Thoracic aorta (tissue), 2 donors: ENCODE measurements at regions not wholly inside any gene's neighbourhood (a gene's known extent, or its start where the extent isn't known, plus 50 kb on each side); places are given as distances from the start of the nearest gene placed in this dataset.

ENCODE experiments used
- ATAC-seq: fragments of 150-250 bp; one replicate; pipeline ENCODE4 v1.8.0; 2017; ENCODE audit warnings: low read depth; ENCODE audit not compliant: insufficient number of reproducible peaks, low FRiP score
- DNase-seq: peaks from one replicate; pipeline ENCODE4 v3.0.0-alpha.2; 2020; ENCODE audit warnings: low spot score
- H3K27ac ChIP-seq, 2 donors: fragments of 200-600 bp; sonication (generic); 1 replicate in 1 of 2; 2 replicates in 1 of 2; pipeline ENCODE4 v1.5.1; 2016; ENCODE audit warnings: mild to moderate bottlenecking in 2 of 2, moderate library complexity in 2 of 2
- H3K27me3 ChIP-seq: fragments of 200-600 bp; sonication (generic); replicated peaks from 2 replicates; pipeline ENCODE4 v1.6.0; 2016; ENCODE audit warnings: mild to moderate bottlenecking; ENCODE audit not compliant: insufficient read depth
- H3K36me3 ChIP-seq: fragments of 200-600 bp; sonication (generic); one replicate; pipeline ENCODE4 v1.5.1; 2016
- H3K4me1 ChIP-seq, 2 donors: fragments of 200-600 bp; sonication (generic); 1 replicate in 1 of 2; 2 replicates in 1 of 2; pipeline versions ENCODE4 v1.5.1 to v1.6.0; 2016; ENCODE audit warnings: low read depth in 2 of 2, mild to moderate bottlenecking in 1 of 2; ENCODE audit not compliant: control insufficient read depth in 1 of 2
- H3K4me3 ChIP-seq: fragments of 200-600 bp; sonication (generic); 2 replicates; pipeline ENCODE4 v1.5.1; 2016; ENCODE audit warnings: mild to moderate bottlenecking
- H3K9me3 ChIP-seq: fragments of 200-600 bp; sonication (generic); 2 replicates; pipeline ENCODE4 v1.5.1; 2016
- TF ChIP-seq, protein P1 (sequence below): fragments of 200-600 bp; sonication (generic); IDR thresholded peaks from one replicate; pipeline ENCODE4 v1.5.1; 2019; ENCODE audit warnings: antibody characterized with exemption

DNA sequence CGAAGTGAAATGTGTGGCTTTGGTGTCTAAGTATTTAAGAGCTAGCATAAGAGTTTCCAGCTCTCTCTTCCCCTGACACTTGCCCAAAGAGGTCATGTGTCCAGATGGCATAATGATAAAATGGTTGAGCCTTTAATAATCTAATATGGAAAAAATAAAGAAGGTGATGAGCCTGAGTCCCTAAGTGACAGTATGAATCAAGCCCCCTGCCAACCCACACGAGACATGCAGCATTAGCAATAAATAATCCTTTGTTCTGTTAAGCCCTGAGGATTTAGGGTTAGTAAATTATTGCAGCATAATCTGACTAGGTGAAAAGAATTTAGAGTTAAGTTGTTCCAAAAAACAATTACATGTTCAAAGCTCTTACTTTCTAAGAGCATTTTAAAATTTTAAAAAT, 217.2 kb upstream of the CCDC150 start:
- ATAC-seq (no peak), DNase-seq (no peak)
- H3K4me3 ChIP-seq: no peak overlapping the region
- no peaks in the 10 kb centered on the region for H3K27me3 ChIP-seq
- no peaks in the 10 kb centered on the region for H3K4me1 ChIP-seq
- TF ChIP-seq, protein P1, sequence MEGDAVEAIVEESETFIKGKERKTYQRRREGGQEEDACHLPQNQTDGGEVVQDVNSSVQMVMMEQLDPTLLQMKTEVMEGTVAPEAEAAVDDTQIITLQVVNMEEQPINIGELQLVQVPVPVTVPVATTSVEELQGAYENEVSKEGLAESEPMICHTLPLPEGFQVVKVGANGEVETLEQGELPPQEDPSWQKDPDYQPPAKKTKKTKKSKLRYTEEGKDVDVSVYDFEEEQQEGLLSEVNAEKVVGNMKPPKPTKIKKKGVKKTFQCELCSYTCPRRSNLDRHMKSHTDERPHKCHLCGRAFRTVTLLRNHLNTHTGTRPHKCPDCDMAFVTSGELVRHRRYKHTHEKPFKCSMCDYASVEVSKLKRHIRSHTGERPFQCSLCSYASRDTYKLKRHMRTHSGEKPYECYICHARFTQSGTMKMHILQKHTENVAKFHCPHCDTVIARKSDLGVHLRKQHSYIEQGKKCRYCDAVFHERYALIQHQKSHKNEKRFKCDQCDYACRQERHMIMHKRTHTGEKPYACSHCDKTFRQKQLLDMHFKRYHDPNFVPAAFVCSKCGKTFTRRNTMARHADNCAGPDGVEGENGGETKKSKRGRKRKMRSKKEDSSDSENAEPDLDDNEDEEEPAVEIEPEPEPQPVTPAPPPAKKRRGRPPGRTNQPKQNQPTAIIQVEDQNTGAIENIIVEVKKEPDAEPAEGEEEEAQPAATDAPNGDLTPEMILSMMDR: no peak
- H3K27ac ChIP-seq: no peak overlapping the region
- H3K36me3 ChIP-seq: no peaks in the 10 kb centered on the region
- no peaks in the 10 kb centered on the region for H3K9me3 ChIP-seq

GRCh38 chr2:196426122-196426521, 213.4 kb upstream of the CCDC150 start:
- Histone ChIP-seq H3K4me1 (no peaks in the 10 kb centered on the region), H3K27ac (no peak overlapping the region), H3K27me3 (no peaks in the 10 kb centered on the region), H3K36me3 (no peaks in the 10 kb centered on the region), H3K4me3 (no peak overlapping the region), H3K9me3 (no peaks in the 10 kb centered on the region)
- ATAC-seq (no peak), DNase-seq (no peak)
- TF ChIP-seq, protein P1: no peak

DNA sequence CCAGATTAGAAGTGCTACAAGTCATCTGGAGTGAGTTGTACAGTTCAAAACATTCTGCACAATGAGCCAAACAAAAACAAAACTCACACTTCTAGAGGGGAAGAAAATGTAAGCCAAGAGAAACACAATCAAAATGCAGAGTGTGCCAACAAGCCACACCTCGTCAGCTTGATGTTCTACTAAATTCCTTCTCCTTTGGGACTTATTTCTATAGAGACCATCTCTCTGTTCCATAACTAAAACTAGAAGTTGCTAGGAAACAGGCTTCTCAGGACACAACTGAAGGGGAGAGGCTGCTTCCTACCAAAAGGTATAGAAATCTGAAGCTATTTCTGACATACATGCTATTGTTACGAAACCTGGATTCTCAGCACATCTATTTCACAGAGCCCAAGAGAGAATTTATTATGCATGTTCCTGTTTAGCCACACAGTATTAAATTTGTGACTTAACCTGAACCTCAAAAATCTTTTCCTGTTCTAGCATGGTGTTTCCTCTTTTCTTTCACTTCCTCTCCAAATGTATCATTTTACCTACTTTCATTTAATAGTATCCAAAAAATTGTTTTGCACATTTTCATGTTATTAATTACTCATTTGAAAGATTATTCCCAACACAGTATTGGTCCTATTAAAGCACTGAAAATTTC, 211.4 kb upstream of the CCDC150 start:
- TF ChIP-seq, protein P1: no peak
- H3K4me1 ChIP-seq: no peaks in the 10 kb centered on the region
- no peaks in the 10 kb centered on the region for H3K9me3 ChIP-seq
- H3K4me3 ChIP-seq: no peak overlapping the region
- DNase-seq: no peak
- H3K27ac ChIP-seq: no peak overlapping the region
- H3K27me3 ChIP-seq: no peaks in the 10 kb centered on the region
- ATAC-seq: no peak
- no peaks in the 10 kb centered on the region for H3K36me3 ChIP-seq

GRCh38 chr2:196431076-196431475, 208.4 kb upstream of the CCDC150 start:
- Histone ChIP-seq H3K9me3 (no peaks in the 10 kb centered on the region), H3K4me3 (no peak overlapping the region), H3K4me1 (peaks cover 12 to 17% of the 10 kb centered on the region in 2 donors), H3K27me3 (no peaks in the 10 kb centered on the region), H3K36me3 (no peaks in the 10 kb centered on the region), H3K27ac (no peak overlapping the region)
- TF ChIP-seq, protein P1: no peak
- no peak for ATAC-seq
- DNase-seq: no peak

- no peak for DNase-seq
- H3K9me3 ChIP-seq: no peaks in the 10 kb centered on the region
- H3K4me1 ChIP-seq: peaks cover 12 to 17% of the 10 kb centered on the region in 2 donors
- TF ChIP-seq, protein P1: no peak
- H3K4me3 ChIP-seq: no peak overlapping the region
- no peaks in the 10 kb centered on the region for H3K27me3 ChIP-seq
- no peaks in the 10 kb centered on the region for H3K36me3 ChIP-seq
- ATAC-seq: no peak
- H3K27ac ChIP-seq: no peak overlapping the region
Measured at GRCh38 chr2:196431957-196432356, 207.6 kb upstream of the CCDC150 start.
